CD4-positive, alpha-beta T cell treated with Interleukin-21 for 1 hour (primary cell): ENCODE measurements at regions not wholly inside any gene's neighbourhood (a gene's known extent, or its start where the extent isn't known, plus 50 kb on each side); places are given as distances from the start of the nearest gene placed in this dataset.
"Not testable (repeated sequence)": the region's sequence is repeated elsewhere in the genome, so short reads cannot be mapped to it uniquely, and the experiment has no call there.

Experiments used
- DNase-seq: peaks from one replicate; pipeline ENCODE4 v3.0.0-alpha.2; 2020

DNA sequence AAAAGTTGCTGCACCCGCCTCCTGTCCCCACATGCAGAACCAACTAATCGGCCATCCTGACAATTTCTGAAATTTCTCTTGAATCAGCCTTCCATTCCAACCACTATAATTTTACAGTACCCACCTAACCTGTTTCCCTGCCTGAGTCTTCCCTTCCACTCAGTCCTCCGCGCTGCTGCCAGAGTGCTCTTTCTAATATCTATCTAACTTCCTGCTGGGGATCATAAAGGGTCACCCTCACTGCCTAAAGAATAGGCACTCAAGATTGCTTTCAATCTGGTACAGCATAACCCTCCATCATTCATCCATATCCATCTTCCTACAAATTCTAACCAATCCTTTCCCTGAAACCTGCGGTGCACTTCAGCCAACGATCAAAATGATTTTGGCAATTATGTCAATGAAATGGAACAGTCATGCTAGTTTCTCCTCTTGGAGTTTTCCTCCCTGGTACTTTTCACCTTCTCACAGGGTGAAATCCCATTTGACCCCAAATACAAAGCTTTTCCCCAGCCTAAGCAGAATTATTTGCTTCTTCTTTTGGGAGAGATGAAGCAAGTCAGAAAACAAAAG is 117.5 kb upstream of the BEND6 start:
- no peak for DNase-seq

DNA sequence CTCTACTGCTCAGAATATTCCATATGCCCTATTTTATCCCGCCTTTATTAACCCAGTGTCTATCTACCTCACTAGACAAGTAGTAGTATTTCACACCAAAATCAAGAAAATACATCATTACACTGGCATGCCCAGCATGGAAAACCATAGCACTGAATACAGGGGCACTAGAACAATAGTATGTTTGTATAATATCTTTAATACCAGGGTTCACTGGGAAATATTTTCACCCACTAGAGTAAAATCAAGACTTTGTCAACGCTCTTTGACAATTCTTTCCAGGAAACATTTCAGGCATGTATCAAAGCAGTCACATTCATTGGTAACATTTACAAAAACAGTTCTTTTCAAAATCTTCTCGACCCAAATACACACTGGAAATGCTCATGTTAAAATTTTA is 119.3 kb upstream of the BEND6 start:
- DNase-seq: no peak

DNA sequence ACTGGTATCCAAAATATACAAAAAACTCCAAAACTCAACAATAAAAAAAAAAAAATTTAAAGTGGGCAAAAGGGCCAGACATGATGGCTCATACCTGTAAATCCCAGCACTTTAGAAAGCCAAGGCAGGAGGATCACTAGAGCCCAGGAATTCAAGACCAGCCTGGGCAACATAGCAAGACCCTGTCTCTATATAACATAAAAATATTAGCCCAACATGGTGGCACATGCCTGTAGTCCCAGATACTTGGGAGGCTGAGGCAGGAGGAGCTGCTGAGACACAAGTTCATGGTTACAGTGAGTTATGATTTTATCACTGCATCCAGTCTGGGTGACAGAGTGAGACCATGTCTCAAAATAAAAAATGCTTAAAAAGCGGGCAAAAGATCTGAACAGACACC is 121.0 kb upstream of the BEND6 start:
- DNase-seq: no peak

DNA sequence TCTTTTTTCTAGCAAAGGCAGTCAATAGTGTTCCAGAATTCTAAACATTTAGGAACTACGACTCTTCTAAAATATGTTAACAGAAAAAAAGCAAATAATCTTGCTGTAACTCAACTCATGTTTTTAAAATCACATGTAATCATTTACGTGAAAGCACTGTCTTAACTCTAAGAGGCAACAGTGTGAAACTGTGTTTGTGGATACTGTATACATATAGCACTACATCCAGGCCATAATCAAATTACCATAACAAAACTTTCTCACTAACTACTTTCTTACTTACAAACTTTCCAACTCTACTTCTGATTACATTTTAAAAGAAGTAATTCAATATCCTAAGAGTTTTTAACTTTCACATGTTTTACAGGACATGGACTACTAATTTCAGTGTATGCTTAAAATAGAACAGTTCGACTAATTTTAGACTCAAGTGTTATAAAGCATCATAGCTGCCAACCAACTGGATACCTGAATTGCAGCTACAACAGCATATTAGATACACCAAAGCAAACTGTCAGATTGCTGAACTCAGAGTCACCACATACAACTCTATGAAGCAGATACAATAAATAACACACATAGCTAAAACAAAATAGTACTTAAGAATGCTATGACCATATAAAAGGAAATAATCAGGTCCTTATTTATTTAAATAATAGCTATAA is 121.6 kb upstream of the BEND6 start:
- DNase-seq: no peak

DNA sequence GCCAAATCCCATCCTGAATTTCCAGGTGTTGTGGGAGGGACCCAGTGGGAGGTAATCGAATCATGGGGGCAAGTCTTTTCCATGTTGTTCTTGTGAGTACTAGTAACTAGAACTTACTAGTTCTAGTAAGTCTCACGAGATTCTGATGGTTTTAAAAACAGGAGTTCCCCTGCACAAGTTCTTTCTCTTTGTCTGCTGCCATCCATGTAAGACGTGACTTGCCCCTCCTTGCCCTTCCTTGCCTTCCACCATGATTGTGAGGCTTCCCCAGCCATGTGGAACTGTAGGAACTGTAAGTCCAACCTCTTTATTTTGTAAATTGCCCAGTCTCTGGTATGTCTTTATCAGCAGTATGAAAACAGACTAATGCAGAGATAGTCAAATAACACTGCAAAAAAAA is 122.7 kb upstream of the BEND6 start:
- no peak for DNase-seq

DNA sequence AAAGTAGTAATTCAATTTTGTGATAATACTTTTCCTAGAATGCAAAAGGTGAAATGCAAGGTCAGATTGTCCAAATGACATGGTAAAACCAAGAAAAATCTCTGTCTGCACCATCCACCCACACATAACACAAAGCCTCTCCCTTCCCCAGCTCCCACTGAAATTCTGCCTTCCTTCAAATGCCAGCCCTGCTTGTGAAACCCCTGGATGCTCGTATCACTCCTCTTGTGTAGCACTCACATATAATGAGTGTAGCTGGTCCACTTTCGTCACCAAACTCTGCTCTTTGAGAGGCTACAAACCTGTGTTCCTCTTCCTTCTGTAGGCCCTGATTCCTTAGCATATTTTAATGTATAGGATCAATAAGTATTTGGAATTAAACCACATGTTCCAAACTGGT is 123.6 kb upstream of the BEND6 start:
- no peak for DNase-seq

DNA sequence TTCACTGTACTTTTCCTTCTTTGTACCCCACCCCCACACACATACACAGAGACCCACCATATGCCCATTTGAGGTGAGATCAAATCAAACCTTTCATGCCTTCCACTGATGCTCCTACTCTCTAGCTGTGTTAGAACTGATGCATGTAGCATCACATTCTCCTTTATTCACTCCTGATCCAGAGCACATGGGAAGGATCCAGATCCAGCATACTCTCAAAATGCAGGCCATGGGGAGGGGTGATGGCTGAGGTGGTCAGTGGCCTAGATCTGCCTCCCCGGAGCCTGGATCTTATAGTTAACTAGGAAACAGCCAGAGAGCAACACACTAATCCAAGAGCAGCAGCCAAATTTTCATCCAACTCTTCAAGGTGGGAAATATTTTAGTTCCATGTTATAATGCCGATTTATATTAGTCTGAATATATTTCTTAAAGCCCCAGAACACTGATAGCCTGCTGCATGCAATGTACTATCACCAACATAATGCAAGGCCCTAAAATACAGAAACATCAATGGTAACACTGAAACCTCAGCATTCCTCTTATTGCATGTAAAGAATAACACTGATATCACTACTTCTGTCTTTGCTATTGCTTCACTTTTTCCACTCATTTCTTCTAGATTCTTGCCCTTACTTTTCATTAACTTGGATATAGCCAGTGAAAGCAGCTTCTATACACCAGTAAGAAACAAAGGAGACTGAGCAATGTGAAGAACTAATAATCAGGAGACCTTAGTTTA is 126.8 kb upstream of the BEND6 start:
- DNase-seq: no peak

DNA sequence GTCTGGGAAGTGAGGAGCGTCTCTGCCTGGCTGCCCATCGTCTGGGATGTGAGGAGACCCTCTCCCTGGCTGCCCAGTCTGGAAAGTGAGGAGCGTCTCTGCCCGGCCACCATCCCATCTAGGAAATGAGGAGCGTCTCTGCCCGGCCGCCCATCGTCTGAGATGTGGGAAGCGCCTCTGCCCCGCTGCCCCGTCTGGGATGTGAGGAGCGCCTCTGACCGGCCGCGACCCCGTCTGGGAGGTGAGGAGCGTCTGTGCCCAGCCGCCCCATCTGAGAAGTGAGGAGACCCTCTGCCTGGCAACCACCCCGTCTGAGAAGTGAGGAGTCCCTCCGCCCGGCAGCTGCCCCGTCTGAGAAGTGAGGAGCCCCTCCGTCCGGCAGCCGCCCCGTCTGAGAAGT is 130.5 kb upstream of the BEND6 start:
- not testable (repeated sequence) for DNase-seq

DNA sequence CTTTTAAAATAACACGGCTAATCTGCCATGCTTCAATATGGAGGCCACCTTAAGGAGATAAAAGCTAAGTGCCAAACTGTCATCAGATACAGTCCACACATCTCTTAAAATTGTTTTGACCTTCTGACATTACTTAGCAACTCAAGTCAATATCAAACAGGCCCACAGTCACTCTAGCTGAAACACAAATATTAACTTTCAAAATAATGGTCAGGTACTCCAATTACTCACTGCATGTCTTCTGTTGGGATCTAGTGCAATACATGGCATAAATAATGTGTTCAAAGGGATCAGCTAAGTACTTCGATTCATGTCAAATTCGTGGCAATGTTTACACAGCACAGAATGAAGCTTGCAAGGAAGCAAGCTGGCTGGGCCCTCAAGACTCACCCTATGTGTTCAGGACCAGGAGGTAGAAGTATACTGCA is 133.9 kb upstream of the BEND6 start:
- DNase-seq: no peak

DNA sequence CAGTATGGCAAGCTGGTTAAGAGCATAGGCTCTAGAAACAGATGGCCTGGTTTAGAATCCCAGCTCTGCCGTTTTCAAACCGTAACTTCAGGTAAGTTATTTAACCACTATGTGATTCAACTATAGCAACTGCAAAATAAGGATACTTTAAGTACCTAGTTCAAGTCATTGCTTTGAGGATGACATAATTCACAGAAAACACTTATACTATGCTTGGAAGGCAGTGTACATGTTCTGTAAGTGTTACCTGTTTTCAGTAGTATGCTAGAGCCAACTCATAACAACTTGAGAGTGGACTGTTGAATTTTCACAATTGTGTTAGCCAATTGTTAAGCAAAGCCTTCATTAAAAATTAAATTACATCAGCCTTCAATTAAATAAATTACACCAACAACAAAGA is 134.8 kb upstream of the BEND6 start:
- DNase-seq: no peak

DNA sequence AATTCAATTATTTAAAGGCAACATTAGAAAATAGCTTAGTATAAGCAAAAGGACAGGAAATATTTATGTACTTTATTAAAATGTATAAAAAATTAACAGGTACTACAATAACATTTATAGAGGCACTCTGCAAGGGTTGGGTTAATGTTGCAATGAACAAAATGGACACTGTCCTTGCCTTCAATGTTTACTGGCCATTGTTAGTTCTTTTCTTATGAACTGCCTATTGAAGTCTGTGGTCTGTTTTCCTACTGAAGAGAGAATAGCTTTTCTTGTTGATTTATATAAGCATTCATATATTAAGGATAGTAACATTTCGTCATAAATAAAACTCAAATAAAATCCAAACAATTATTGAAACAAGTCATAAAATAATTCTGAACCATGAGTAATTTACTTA is 135.3 kb upstream of the BEND6 start:
- DNase-seq: no peak

DNA sequence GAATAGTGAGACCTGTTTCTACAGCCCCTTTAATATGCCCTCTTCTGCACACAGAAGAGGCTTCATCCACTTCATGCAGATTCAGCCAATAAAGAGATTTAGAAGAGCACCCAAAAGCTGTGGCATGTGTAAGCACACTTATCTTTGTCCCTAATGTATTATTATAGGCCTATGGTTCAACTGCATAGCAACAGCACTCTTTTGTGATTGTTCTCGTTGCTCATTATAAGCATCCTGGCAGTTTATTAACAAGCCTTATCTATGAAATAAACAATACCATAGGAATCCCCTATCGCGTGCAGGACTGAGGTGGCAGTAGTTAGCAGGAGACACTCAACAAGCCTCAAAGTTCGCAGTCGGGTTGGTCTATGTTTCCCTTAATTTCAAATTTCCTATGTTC is 138.5 kb upstream of the BEND6 start:
- DNase-seq: no peak

DNA sequence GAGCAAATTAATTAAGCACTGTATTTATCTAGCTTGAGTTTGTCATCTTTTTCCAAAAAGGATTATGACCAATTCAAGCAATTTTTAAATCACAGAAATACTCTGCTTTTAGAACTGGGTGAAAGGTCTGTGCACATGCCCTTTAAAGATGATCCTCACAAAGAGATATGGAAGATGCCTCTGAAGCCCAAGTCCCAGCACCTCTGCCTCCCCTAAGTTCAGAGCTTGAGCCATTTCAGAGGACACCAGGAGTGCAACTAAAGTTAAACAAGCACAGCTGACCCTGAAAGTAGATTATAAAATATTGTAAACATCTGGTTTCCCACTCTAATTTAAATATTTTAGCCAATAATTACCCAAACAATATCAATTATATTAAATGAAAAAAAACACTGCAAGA is 139.5 kb upstream of the BEND6 start:
- DNase-seq: no peak

DNA sequence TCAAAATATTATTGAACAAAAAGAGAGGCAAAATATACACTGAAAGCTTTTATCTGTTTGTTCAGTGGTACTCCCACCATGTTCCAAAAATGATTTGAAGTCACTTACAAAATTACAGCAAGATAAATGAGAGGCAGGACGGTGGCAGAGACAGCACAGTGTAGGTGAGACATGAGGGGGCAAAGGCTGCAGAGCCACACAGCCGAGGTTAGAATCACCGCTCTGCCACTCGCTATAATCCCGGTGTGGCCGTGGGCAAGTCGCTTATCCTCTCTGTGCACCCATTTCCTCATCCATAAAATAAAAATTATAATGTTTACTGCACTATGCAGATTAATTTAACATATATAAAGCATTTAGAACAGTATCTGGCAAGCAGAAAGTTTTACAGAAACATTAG is 140.1 kb upstream of the BEND6 start:
- DNase-seq: no peak

DNA sequence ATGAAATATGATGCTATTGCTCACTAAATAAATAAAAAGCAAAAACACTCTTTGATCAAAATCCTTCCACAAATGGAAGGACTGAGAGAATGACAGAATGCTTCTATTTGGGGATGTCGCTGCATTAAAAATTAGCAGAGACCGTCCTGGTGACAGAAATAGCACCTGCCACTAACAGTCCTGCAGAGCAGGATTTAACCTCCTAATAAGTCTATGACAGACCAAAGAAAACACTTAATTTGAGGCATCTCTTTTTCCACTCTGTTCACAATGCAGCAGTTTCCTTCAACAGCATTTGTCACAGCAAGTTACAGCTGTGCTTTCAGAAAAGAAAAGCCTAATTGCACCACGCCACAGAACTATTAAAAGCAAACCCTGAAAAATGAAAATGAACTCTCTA is 140.6 kb upstream of the BEND6 start:
- DNase-seq: no peak

DNA sequence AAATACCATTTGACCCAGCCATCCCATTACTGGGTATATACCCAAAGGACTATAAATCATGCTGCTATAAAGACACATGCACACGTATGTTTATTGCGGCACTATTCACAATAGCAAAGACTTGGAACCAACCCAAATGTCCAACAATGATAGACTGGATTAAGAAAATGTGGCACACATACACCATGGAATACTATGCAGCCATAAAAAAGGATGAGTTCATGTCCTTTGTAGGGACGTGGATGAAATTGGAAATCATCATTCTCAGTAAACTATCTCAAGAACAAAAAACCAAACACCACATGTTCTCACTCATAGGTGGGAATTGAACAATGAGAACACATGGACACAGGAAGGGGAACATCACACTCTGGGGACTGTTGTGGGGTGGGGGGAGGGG is 142.1 kb upstream of the BEND6 start:
- DNase-seq: not testable (repeated sequence)

DNA sequence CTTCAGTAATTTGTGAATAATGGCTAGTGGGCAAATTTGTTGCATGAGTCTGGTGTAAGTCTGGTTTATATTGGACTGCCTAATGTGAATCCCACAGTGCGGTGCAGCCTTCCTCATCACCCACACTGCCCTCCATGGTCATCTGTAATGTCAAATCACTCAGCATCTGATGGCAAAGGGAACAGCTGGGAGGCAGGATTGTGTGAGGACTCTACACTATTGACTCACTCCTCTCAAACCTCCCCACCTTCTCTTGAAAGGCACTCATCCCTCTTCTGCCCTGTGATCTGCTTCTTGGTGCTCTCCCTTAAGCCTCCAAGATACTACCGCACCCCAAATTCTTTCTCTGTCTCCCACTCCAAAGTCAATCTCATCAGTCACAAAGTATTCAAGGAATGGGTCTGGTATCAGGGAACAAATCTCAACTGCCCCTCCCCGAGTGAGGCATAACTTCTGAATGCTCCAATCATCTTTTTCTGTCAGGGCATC is 146.0 kb upstream of the BEND6 start:
- DNase-seq: no peak

DNA sequence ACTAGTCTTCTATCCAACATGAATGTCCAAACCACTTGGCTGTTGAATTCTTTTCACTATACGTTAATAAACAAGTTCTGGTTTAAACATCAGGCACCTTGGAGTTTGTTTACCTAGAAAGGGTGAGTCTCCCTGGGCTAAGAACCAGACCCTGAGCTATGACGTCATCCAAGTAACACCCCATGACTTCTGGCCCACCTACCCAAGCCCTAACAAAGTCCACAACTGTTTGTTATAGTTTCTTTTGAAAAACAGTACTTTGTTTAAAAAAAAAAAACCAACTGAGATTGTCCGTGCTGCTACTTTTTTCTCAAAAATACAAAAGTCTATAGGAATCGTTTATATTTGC is 146.9 kb upstream of the BEND6 start:
- no peak for DNase-seq

DNA sequence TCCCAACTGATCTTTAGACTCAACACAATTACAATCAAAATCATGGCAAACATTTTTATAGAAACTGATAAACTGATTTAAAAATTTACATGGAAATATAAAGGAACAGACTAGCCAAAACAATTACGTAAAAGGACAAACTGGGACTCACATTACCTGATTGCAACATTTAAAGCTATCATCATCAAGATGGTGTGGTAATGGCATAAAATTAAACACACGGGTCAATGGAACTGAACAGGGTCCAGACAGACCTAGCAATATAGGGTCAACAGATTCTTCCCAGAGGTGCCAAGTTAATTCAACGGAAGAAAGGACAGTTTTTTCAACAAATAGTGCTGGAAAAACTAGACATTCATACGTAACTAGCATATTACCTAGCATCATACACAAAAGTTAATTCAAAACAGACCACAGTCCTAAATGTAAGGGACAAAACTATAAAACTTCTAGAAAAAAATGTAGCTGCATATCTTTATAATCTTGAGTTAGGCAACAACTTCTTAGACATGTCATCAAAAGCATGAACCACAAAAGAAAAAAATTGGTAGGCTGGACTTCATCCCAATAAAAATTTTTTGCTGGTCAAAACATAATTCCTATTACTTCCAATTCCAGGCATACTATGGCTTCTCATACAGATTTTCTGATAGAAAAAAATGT is 147.4 kb upstream of the BEND6 start:
- no peak for DNase-seq

DNA sequence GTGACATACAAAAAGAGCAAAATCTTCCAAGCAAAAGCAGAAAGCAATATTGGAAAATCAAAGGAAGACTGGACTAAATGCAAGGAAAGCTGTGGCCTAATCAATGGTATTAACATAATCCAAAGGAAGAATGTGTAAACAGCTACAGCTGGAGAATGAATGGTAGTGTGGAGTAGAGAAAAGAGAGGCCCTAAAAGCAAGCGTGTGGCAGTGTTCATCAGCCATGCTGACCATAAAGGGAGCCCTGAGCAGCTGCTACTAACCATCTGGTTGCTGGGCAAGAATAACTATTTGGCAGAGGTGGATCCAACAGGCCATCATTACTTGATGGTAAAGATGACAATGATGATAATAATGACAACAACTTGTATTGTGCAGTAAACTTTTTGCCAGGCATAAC is 148.5 kb upstream of the BEND6 start:
- no peak for DNase-seq

DNA sequence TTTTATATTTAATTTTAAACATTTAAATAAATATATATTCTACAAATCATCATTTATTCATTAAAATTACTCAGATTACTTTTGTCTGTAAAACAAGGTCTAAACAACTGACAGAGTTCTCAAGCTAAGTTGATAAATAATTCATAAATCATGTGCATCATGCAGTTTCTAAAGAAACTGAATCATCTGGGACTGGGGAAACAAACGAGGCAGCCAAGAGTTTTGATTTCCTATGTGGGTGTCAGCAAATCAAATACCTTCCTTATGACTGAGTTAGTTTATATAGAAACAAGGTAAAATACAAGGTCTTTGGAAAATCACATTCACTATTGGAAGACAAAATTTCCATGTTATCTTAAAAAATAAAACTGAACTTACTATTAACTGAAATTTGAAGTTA is 149.9 kb upstream of the BEND6 start:
- DNase-seq: no peak

DNA sequence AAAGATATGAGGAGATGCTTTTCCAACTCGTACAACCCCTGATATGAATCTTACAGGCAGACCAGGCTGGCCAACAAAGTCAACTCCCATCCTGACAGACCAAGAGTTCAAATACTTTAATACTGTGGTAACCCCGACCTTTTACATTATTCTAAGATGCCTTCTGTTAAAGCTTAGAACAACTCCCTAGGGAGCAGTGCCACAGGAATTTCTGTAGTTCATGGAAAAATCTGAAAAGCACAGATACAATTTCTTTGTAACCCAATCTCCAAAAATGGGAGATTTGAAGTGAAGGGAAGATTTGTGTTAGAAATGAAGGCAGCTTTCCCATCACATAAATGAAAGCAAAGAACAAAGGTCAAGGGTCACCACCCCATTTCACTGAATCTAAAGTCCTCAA is 151.3 kb upstream of the BEND6 start:
- DNase-seq: no peak

DNA sequence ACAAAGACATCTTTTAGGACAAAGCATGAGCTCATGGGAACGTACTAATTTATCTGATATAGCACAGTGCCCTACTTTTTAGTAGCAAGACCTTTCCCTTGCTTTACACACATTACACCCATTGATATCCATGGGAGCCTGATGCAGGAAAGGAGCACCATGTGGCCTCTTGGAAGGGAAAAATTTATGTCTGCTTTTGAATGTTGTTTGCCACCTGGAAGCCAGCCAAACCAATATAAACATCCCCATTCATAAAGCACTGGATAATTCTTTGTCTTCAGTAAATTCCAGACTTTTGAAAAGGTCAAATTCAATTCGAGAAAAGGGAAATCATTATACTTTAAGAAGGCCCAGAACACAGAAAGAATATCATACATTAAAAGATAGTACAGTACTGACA is 152.3 kb upstream of the BEND6 start:
- no peak for DNase-seq

DNA sequence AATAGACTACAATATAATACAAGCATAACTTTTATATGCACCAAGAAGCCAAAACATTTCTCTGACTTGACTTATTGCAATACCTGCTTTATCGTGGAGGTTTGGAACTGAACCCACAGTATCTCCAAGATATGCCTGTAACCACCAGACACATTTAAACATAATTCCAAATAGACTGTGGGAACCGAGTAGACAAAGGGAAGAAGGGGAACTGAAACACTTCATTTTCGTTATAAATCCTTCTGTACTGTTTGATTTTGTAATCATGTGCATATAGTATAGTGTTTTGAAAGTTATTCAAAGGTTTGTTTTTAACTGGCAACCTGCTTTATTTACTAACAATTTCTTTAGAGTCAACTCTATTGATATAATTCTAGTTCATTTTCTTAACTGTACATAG is 154.9 kb upstream of the BEND6 start:
- no peak for DNase-seq
